GM12873 (cell line): ENCODE measurements at regions not wholly inside any gene's neighbourhood (a gene's known extent, or its start where the extent isn't known, plus 50 kb on each side); places are given as distances from the start of the nearest gene placed in this dataset.

ENCODE experiments used
- TF ChIP-seq, protein P1 (sequence below): IDR thresholded peaks from 2 replicates; pipeline ENCODE4 v1.5.1; 2012; ENCODE audit warnings: low read depth, mild to moderate bottlenecking, moderate library complexity, low read length, control low read depth; ENCODE audit not compliant: insufficient read depth; ENCODE audit errors: missing control alignments

- TF ChIP-seq, protein P1, sequence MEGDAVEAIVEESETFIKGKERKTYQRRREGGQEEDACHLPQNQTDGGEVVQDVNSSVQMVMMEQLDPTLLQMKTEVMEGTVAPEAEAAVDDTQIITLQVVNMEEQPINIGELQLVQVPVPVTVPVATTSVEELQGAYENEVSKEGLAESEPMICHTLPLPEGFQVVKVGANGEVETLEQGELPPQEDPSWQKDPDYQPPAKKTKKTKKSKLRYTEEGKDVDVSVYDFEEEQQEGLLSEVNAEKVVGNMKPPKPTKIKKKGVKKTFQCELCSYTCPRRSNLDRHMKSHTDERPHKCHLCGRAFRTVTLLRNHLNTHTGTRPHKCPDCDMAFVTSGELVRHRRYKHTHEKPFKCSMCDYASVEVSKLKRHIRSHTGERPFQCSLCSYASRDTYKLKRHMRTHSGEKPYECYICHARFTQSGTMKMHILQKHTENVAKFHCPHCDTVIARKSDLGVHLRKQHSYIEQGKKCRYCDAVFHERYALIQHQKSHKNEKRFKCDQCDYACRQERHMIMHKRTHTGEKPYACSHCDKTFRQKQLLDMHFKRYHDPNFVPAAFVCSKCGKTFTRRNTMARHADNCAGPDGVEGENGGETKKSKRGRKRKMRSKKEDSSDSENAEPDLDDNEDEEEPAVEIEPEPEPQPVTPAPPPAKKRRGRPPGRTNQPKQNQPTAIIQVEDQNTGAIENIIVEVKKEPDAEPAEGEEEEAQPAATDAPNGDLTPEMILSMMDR = no peak
Measured at GRCh38 chr6:44560458-44561059, 173.1 kb downstream of the CDC5L start.

DNA sequence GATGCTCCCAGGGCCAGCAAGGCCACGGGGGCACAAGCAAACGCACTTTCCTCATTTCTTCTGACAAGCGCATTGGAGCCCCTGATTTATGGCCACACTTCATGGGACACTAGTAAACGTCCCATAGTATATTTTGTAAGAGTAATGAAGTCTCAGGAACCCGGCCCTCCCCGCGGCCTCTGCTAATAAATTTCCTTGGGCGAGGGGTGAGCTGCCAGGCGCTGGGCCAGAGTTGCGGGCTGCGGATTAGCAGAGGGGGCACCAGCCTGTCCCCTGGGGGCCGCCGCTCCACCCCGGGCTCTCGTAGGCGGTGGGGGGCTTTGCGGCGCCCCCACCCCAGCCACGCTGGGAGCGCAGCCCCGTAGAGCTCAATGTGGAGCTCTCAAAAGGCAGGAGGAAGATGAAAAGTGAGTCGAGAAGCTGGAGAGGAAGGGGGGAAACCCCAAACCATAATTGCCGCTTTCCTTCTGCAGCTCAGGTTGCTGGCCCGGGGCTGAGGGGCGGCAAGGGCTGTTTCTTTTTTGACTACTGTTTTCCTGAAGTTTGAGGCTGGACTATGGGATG, 173.6 kb downstream of the CDC5L start:
- TF ChIP-seq, protein P1 = no peak

DNA sequence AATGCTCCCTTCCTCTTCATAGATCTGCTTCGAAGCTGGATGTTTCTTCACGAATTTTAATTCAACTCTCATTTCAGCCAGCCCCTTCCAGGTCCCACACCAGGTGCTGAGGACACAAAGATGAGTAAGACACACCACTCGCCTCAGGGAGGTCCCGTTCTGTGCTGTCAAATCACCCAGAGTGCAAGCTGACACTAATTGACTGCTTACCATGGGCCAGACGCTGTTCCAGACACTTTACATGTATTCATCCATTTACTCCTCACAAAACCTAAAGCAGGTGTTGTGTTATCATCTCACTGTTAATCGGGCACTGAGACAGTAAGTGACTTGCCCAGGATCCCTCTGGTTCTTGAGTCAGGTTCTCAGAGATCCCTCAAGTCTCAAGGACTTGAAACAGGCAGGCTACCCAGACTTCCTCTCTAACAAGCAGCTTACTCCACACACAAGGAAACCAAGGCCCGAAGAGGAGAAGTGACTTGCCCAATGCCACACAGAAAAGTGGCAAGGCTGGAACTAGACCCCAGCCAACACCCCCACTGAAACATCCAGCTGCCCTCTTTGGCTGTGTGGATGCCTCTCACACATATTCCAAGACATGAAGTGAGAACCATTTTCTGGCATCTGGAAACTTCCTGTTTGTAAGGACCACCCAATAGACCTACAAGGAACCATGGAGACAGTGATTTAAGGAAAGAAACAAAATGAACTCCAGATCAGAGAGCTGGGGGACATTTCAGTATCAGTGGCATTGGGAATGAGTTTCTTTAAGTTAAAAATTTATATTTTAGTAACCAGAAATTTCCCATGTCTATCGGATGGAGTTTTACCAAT, 174.5 kb downstream of the CDC5L start:
- TF ChIP-seq, protein P1 = no peak

GRCh38 chr6:44563397-44563796, 175.9 kb downstream of the CDC5L start:
- TF ChIP-seq, protein P1 = no peak

DNA sequence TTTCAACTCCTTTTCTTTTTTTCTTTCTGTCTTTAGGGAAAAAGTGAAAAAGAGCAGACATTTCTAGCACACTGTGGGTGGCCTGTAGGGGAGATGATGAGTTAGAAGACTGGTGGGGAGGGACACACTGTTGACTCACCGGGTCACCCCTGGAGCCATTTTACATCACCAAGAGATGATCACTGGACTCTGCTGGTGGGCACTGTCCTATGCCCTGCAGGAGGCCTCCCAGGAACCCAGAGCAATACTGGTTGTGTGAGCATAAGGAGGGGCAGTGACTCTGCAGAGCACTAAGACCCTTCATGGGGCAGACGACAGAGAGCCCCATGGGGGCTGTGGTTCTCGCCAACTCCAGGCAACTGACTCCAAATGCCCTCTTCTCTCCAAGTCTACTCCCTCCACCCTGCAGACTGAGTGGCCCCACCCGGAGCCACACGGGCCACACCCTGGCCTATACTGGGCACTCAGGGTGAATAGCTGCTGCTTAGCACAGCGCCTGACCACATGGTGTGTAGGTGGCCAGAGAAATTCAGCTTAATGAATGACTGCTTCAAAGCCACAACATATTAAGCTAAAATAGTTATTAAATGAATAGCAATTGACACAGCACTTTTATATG, 177.5 kb downstream of the CDC5L start:
- TF ChIP-seq, protein P1 = no peak

DNA sequence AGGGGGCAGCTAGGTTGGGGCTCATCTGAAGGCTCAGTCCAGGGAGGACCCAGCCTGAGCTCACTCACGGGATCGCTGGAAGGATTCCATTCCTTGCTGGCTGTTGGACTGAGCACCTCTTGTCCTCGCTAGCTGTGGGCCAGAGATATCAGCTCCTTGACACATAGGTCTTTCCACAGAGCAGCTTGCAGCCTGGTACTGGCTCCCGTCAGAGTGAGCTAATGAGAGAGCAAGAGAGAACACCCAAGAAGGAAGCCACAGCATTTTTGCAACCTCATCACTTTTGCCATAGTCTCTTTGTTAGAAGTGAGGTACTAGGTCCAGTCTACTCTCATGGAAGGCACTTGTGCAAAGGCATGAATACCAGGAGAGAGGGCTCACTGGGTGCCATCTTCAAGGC, 179.9 kb downstream of the CDC5L start:
- TF ChIP-seq, protein P1 = no peak

- TF ChIP-seq, protein P1 = no peak
Measured at GRCh38 chr6:44569131-44569530, 181.6 kb downstream of the CDC5L start.
